Liver (tissue), 8 donors: ENCODE measurements at regions not wholly inside any gene's neighbourhood (a gene's known extent, or its start where the extent isn't known, plus 50 kb on each side); places are given as distances from the start of the nearest gene placed in this dataset.

Source experiments
- DNase-seq: peaks from one replicate; pipeline ENCODE4 v3.0.0-alpha.2; 2017; ENCODE audit warnings: low spot score
- H3K27ac ChIP-seq, 2 donors: one replicate each; pipeline ENCODE4 v1.7.0; 2013; ENCODE audit warnings: inconsistent platforms in 2 of 2, low read length in 2 of 2, control low read depth in 1 of 2, low read depth in 1 of 2, mild to moderate bottlenecking in 1 of 2
- H3K27me3 ChIP-seq, 4 donors: one replicate each; pipeline versions ENCODE4 v1.6.1 to v1.7.0; 2013; ENCODE audit warnings: low read length in 3 of 4, inconsistent platforms in 1 of 4, mild to moderate bottlenecking in 1 of 4, moderate library complexity in 1 of 4; ENCODE audit not compliant: control insufficient read depth in 4 of 4, insufficient read depth in 4 of 4
- H3K36me3 ChIP-seq, 4 donors: one replicate each; pipeline versions ENCODE4 v1.6.1 to v1.7.0; 2013; ENCODE audit warnings: low read length in 3 of 4, mild to moderate bottlenecking in 3 of 4, low read depth in 1 of 4, moderate library complexity in 1 of 4; ENCODE audit not compliant: control insufficient read depth in 4 of 4, insufficient read depth in 3 of 4
- H3K4me1 ChIP-seq, 4 donors: one replicate each; pipeline versions ENCODE4 v1.6.1 to v1.7.0; 2013; ENCODE audit warnings: low read length in 3 of 4, mild to moderate bottlenecking in 3 of 4, moderate library complexity in 1 of 4; ENCODE audit not compliant: control insufficient read depth in 4 of 4, insufficient read depth in 4 of 4
- H3K4me3 ChIP-seq, 3 donors: one replicate each; pipeline versions ENCODE4 v1.6.1 to v1.7.0; 2013; ENCODE audit warnings: low read length in 3 of 3, control low read depth in 1 of 3, low read depth in 1 of 3, mild to moderate bottlenecking in 1 of 3
- H3K9ac ChIP-seq, 2 donors: one replicate each; pipeline ENCODE4 v1.7.0; 2013; ENCODE audit warnings: low read length in 2 of 2, mild to moderate bottlenecking in 2 of 2, moderate library complexity in 2 of 2, control low read depth in 1 of 2, low read depth in 1 of 2
- H3K9me3 ChIP-seq, 4 donors: one replicate each; pipeline versions ENCODE4 v1.6.1 to v1.7.0; 2013; ENCODE audit warnings: low read length in 3 of 4; ENCODE audit not compliant: control insufficient read depth in 4 of 4
- ATF3 ChIP-seq: IDR thresholded peaks from 2 replicates; pipeline ENCODE4 v1.6.1; 2016; ENCODE audit warnings: antibody characterized with exemption
- CTCF ChIP-seq: fragments of 150-350 bp; IDR thresholded peaks from 2 replicates; pipeline ENCODE4 v1.5.1; 2017; ENCODE audit warnings: improper control_type of control experiment, low read depth, low read length; ENCODE audit not compliant: missing input control
- EGR1 ChIP-seq, 2 donors: IDR thresholded peaks; 2 replicates each; pipeline ENCODE4 v1.6.1; 2016 to 2018; ENCODE audit warnings: antibody characterized with exemption in 2 of 2, low read depth in 2 of 2
- FOXA1 ChIP-seq: IDR thresholded peaks from 2 replicates; pipeline ENCODE4 v1.6.1; 2016; ENCODE audit warnings: antibody characterized with exemption
- FOXA2 ChIP-seq: IDR thresholded peaks from 2 replicates; pipeline ENCODE4 v1.6.1; 2016; ENCODE audit warnings: antibody characterized with exemption
- GABPA ChIP-seq, 2 donors: IDR thresholded peaks in 1 of 2; conservative IDR thresholded peaks in 1 of 2; 2 replicates each; pipeline ENCODE4 v1.6.1; 2016; ENCODE audit warnings: antibody characterized with exemption in 2 of 2, mild to moderate bottlenecking in 1 of 2, moderate library complexity in 1 of 2
- HNF4A ChIP-seq, 2 donors: conservative IDR thresholded peaks; 2 replicates each; pipeline ENCODE4 v1.6.1; 2016; ENCODE audit warnings: antibody characterized with exemption in 2 of 2, mild to moderate bottlenecking in 2 of 2
- HNF4G ChIP-seq: IDR thresholded peaks from 2 replicates; pipeline ENCODE4 v1.6.1; 2016; ENCODE audit warnings: antibody characterized with exemption
- MAX ChIP-seq: IDR thresholded peaks from 2 replicates; pipeline ENCODE4 v1.6.1; 2016; ENCODE audit warnings: antibody characterized with exemption
- REST ChIP-seq: IDR thresholded peaks from 2 replicates; pipeline ENCODE4 v1.6.1; 2016; ENCODE audit warnings: antibody characterized with exemption, mild to moderate bottlenecking
- RXRA ChIP-seq, 2 donors: IDR thresholded peaks; 2 replicates each; pipeline ENCODE4 v1.6.1; 2017 to 2018; ENCODE audit warnings: antibody characterized with exemption in 2 of 2, mild to moderate bottlenecking in 1 of 2
- ZBTB33 ChIP-seq: IDR thresholded peaks from 2 replicates; pipeline ENCODE4 v1.6.1; 2016; ENCODE audit warnings: antibody characterized with exemption
- WGBS: extraction: QIAGEN DNeasy Blood & Tissue Kit; methylation state at CpG from one replicate; pipeline ENCODE4 v1.1.7; 2013; 5-methylcytosine and 5-hydroxymethylcytosine counted together
- donor health status: healthy.
- donor health status: healthy.
- donor health status: healthy.
- donor health status: healthy.
- donor health status: healthy.

DNA sequence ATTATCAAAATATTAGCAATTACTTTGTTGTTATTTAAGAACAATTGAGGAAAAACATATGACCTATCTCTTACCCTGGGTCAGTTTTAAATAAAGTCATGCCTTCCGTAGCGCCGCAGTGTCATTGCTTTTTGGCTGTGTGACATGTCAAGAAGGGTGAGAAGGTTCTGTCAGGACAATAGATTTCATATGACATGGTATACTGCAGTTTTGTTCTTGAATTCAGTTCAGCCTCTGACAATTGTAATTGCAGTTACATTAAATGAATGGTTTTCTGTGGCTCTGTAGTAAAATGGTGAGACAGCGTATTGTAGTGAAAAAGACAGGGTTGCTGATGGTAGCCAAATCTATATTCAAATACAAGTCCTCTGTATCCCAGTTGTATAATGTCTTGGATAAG, 307.2 kb downstream of the CDH2 start:
- H3K27ac ChIP-seq = no peak overlapping the region

More for the DNA sequence above, 307.2 kb downstream of the CDH2 start:
- Histone ChIP-seq H3K4me3 (no peak overlapping the region), H3K4me1 (no peaks in the 10 kb centered on the region), H3K27me3 (no peaks in the 10 kb centered on the region), H3K9ac (no peak overlapping the region), H3K9me3 (no peaks in the 10 kb centered on the region), H3K36me3 (no peaks in the 10 kb centered on the region)
- WGBS = 97% methylated on average over 4 of the region's 4 CpGs
- no peak for TF ChIP-seq CTCF
- TF ChIP-seq RXRA (IDR thresholded peaks at IDR 0.05) = no peak
- TF ChIP-seq ZBTB33 = no peak
- no peak for TF ChIP-seq REST
- no peak for TF ChIP-seq FOXA2
- TF ChIP-seq GABPA (IDR thresholded peaks at IDR 0.05 in 1 of 2, conservative IDR thresholded peaks at IDR 0.05 in 1 of 2) = no peak
- TF ChIP-seq ATF3 = no peak
- TF ChIP-seq MAX = no peak
- no peak for TF ChIP-seq FOXA1
- no peak for TF ChIP-seq HNF4A (conservative IDR thresholded peaks at IDR 0.05)
- no peak for TF ChIP-seq HNF4G
- TF ChIP-seq EGR1 (IDR thresholded peaks at IDR 0.05; ENCODE audit: low read depth in 2 of 2) = no peak
- DNase-seq = no peak
